ENCODE measurements at regions not wholly inside any gene's neighbourhood (a gene's known extent, or its start where the extent isn't known, plus 50 kb on each side); places are given as distances from the start of the nearest gene placed in this dataset.
A peak's percentile ranks its signal among the peaks of the same experiment; 100 is the strongest.

- no peak for DNase-seq (ENCODE audit: low read depth)
- in situ Hi-C loops (cut with HindIII; ENCODE audit: low sequenced_read_pairs), result no loop called here
- no peak for TF ChIP-seq CTCF (IDR thresholded peaks at IDR 0.05; ENCODE audit: low read depth, low read length, missing control alignments)
- H3K4me3 ChIP-seq (ENCODE audit: low read depth, low read length), result no peak overlapping the region
Observed at GRCh38 chr3:72675243-72675642, 173.0 kb downstream of the SHQ1 start.

DNA sequence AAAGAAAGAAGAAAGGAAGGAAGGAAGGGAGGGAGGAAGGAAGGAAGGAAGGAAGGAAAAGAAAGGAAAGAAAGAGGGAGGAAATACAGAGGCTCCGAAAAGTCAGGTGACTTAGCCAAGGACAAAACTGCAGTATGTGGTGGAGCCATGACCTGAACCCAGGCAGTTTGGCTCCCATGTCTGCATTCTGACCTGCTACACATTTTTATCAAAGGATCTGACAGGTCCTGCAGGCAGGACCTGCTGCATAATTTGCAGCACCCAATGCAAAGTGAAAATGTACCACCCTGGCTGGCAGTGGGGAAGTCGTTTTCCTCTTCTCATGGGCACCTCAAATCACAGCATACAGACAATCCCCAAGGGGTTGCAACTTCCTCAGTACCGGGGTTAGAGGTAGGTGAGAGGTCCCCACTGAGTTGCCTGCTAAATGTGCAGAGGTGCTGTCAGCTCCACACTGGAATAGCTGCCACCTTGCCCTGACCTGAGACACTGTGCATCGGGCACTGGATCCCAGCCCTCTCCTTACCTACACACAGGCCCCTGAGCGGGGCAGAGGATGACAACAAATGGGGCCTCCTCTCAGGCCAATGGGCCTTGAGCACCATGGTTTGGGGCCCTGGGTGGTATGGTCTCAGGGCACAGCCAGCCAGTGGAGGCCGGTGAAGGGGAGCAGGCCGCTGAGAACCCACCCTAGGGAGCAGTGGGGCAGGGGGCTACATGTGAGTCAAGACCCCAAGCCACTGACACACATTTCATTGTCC, 175.1 kb downstream of the SHQ1 start:
- H3K4me3 ChIP-seq (ENCODE audit: low read depth, low read length), result no peak overlapping the region
- in situ Hi-C loops (cut with HindIII; ENCODE audit: low sequenced_read_pairs), result no loop called here
- DNase-seq (ENCODE audit: low read depth), result no peak
- TF ChIP-seq CTCF (IDR thresholded peaks at IDR 0.05; ENCODE audit: low read depth, low read length, missing control alignments), result no peak

GRCh38 chr3:72669224-72669623, 179.0 kb downstream of the SHQ1 start:
- no peak overlapping the region for H3K4me3 ChIP-seq (ENCODE audit: low read depth, low read length)
- TF ChIP-seq CTCF (IDR thresholded peaks at IDR 0.05; ENCODE audit: low read depth, low read length, missing control alignments), result no peak
- no peak for DNase-seq (ENCODE audit: low read depth)
- in situ Hi-C loops (cut with HindIII; ENCODE audit: low sequenced_read_pairs), result no loop called here

- H3K4me3 ChIP-seq (ENCODE audit: low read depth, low read length), result no peak overlapping the region
- no peak for TF ChIP-seq CTCF (IDR thresholded peaks at IDR 0.05; ENCODE audit: low read depth, low read length, missing control alignments)
- no peak for DNase-seq (ENCODE audit: low read depth)
- in situ Hi-C loops (cut with HindIII; ENCODE audit: low sequenced_read_pairs), result no loop called here
Observed at GRCh38 chr3:72666447-72666755, 181.8 kb downstream of the SHQ1 start.

- H3K4me3 ChIP-seq (ENCODE audit: low read depth, low read length), result no peak overlapping the region
- TF ChIP-seq CTCF (IDR thresholded peaks at IDR 0.05; ENCODE audit: low read depth, low read length, missing control alignments), result peak; percentile 36
- DNase-seq (ENCODE audit: low read depth), result no peak
- in situ Hi-C loops (cut with HindIII; ENCODE audit: low sequenced_read_pairs), result no loop called here
Observed at GRCh38 chr3:72665701-72666446, 182.4 kb downstream of the SHQ1 start.

GRCh38 chr3:72665103-72665502, 183.1 kb downstream of the SHQ1 start:
- no peak for TF ChIP-seq CTCF (IDR thresholded peaks at IDR 0.05; ENCODE audit: low read depth, low read length, missing control alignments)
- no peak for DNase-seq (ENCODE audit: low read depth)
- in situ Hi-C loops (cut with HindIII; ENCODE audit: low sequenced_read_pairs), result no loop called here
- no peak overlapping the region for H3K4me3 ChIP-seq (ENCODE audit: low read depth, low read length)
